H1 (cell line): ENCODE measurements at regions not wholly inside any gene's neighbourhood (a gene's known extent, or its start where the extent isn't known, plus 50 kb on each side); places are given as distances from the start of the nearest gene placed in this dataset.

ENCODE experiments used
- CTCF ChIA-PET: fragments of 300-600 bp; sonication (Branson Sonifier 250); formaldehyde crosslinking; loops from one replicate; lab custom pipeline; 2021; ENCODE audit not compliant: partially characterized antibody; lab: Charles Lee
- POLR2A ChIA-PET: fragments of 300-600 bp; sonication (Branson Sonifier 250); formaldehyde crosslinking; loops from one replicate; lab custom pipeline; 2021; ENCODE audit warnings: inconsistent platforms; ENCODE audit not compliant: partially characterized antibody; lab: Charles Lee
- DNase-seq, 2 experiments: peaks; one replicate each; pipeline versions ENCODE4 v3.0.0 to v3.0.0-alpha.2; 2010 to 2022; ENCODE audit warnings: low spot score in 2 of 2, low read depth in 1 of 2, mixed read lengths in 1 of 2
- FAIRE-seq: peaks from 2 replicates; lab custom pipeline; 2011; peaks lifted over from hg19 to GRCh38; lab: Jason Lieb, UNC
- H2AFZ ChIP-seq: 2 replicates; pipeline ENCODE4 v1.8.1; 2012; ENCODE audit warnings: low read length, inconsistent platforms
- H2AK5ac ChIP-seq: 2 replicates; pipeline ENCODE4 v1.6.1; 2013; ENCODE audit warnings: low read depth, low read length
- H2BK120ac ChIP-seq: replicated peaks from 2 replicates; pipeline ENCODE3; 2013; ENCODE audit warnings: low read depth, low read length, inconsistent platforms
- H2BK12ac ChIP-seq: 2 replicates; pipeline ENCODE4 v1.6.1; 2013; ENCODE audit warnings: low read depth, low read length
- H2BK15ac ChIP-seq: 2 replicates; pipeline ENCODE4 v1.6.1; 2013; ENCODE audit warnings: low read length
- H2BK20ac ChIP-seq: 2 replicates; pipeline ENCODE4 v1.6.1; 2013; ENCODE audit warnings: low read length
- H2BK5ac ChIP-seq: 2 replicates; pipeline ENCODE4 v1.6.1; 2013; ENCODE audit warnings: low read depth, low read length
- H3K14ac ChIP-seq: 2 replicates; pipeline ENCODE4 v1.6.1; 2013; ENCODE audit warnings: inconsistent platforms; ENCODE audit not compliant: insufficient read length
- H3K18ac ChIP-seq: 2 replicates; pipeline ENCODE4 v1.6.1; 2013; ENCODE audit warnings: low read length; ENCODE audit errors: extremely low read depth
- H3K23ac ChIP-seq: 2 replicates; pipeline ENCODE4 v1.6.1; 2013; ENCODE audit warnings: inconsistent platforms; ENCODE audit not compliant: insufficient read length
- H3K23me2 ChIP-seq: 2 replicates; pipeline ENCODE4 v1.6.1; 2013; ENCODE audit warnings: low read depth, low read length
- H3K27ac ChIP-seq: 2 replicates; pipeline ENCODE4 v1.6.1; 2011; ENCODE audit warnings: low read depth, low read length, inconsistent platforms
- H3K27me3 ChIP-seq, 4 experiments: replicated peaks in 1 of 4; 1 replicate in 1 of 4; 2 replicates in 3 of 4; pipeline versions ENCODE4 v1.6.1 to v1.8.1; 2011 to 2013; ENCODE audit warnings: low read length in 3 of 4, mild to moderate bottlenecking in 3 of 4, inconsistent platforms in 2 of 4, mixed read lengths in 2 of 4, moderate library complexity in 1 of 4; ENCODE audit not compliant: control insufficient read depth in 3 of 4, insufficient read depth in 3 of 4; ENCODE audit errors: extremely low read depth in 1 of 4
- H3K36me3 ChIP-seq, 4 experiments: 2 replicates each; pipeline versions ENCODE4 v1.6.1 to v1.8.1; 2011 to 2013; ENCODE audit warnings: mild to moderate bottlenecking in 4 of 4, low read length in 3 of 4, moderate library complexity in 2 of 4, control low read depth in 1 of 4, inconsistent platforms in 1 of 4; ENCODE audit not compliant: insufficient read depth in 4 of 4, control insufficient read depth in 2 of 4
- H3K4ac ChIP-seq: replicated peaks from 2 replicates; pipeline ENCODE3; 2013; ENCODE audit warnings: low read length, low read depth, mixed read lengths, inconsistent platforms; ENCODE audit not compliant: insufficient read length
- H3K4me1 ChIP-seq, 4 experiments: replicated peaks in 1 of 4; 1 replicate in 1 of 4; 2 replicates in 3 of 4; pipeline versions ENCODE4 v1.6.1 to v1.8.1; 2011 to 2013; ENCODE audit warnings: low read length in 3 of 4, inconsistent platforms in 2 of 4, mixed read lengths in 1 of 4; ENCODE audit not compliant: insufficient read depth in 4 of 4, control insufficient read depth in 3 of 4
- H3K4me2 ChIP-seq, 2 experiments: 2 replicates each; pipeline versions ENCODE4 v1.6.1 to v1.8.1; 2011 to 2013; ENCODE audit warnings: low read depth in 2 of 2, low read length in 2 of 2, control low read depth in 1 of 2, inconsistent platforms in 1 of 2, mild to moderate bottlenecking in 1 of 2; ENCODE audit not compliant: insufficient read depth in 1 of 2
- H3K4me3 ChIP-seq, 4 experiments: fragments of 200-600, 300-600 bp in 1 of 4; sonication (generic), shearing (Covaris generic), sonication (Bioruptor Twin) in 1 of 4; 2 replicates each; pipeline versions ENCODE4 v1.5.1 to v1.8.1; 2011 to 2016; ENCODE audit warnings: low read length in 4 of 4, low read depth in 3 of 4, control low read depth in 2 of 4, inconsistent platforms in 2 of 4, mild to moderate bottlenecking in 2 of 4, mixed read lengths in 1 of 4, moderate library complexity in 1 of 4; ENCODE audit not compliant: insufficient read depth in 2 of 4; ENCODE audit errors: extremely low read depth in 1 of 4
- H3K56ac ChIP-seq: replicated peaks from 2 replicates; pipeline ENCODE3; 2013; ENCODE audit warnings: low read depth, mild to moderate bottlenecking, mixed read lengths, low read length, inconsistent platforms; ENCODE audit not compliant: insufficient read length
- H3K79me1 ChIP-seq: 2 replicates; pipeline ENCODE4 v1.6.1; 2013; ENCODE audit warnings: low read depth, low read length, control low read depth
- H3K79me2 ChIP-seq, 2 experiments: 2 replicates each; pipeline versions ENCODE4 v1.6.1 to v1.8.1; 2012 to 2013; ENCODE audit warnings: low read length in 2 of 2, mild to moderate bottlenecking in 2 of 2, inconsistent platforms in 1 of 2; ENCODE audit not compliant: insufficient read depth in 2 of 2, control insufficient read depth in 1 of 2
- H3K9ac ChIP-seq, 4 experiments: replicated peaks in 1 of 4; 1 replicate in 1 of 4; 2 replicates in 3 of 4; pipeline versions ENCODE4 v1.6.1 to v1.8.1; 2011 to 2013; ENCODE audit warnings: low read depth in 3 of 4, low read length in 3 of 4, control low read depth in 2 of 4, mild to moderate bottlenecking in 2 of 4, moderate library complexity in 2 of 4, inconsistent platforms in 1 of 4; ENCODE audit errors: extremely low read depth in 1 of 4
- H3K9me3 ChIP-seq, 2 experiments: 2 replicates each; pipeline versions ENCODE4 v1.6.1 to v1.8.1; 2012 to 2013; ENCODE audit warnings: mild to moderate bottlenecking in 2 of 2, moderate library complexity in 2 of 2, control low read depth in 1 of 2, inconsistent platforms in 1 of 2, low read depth in 1 of 2, low read length in 1 of 2, mixed read lengths in 1 of 2; ENCODE audit not compliant: insufficient read depth in 2 of 2
- H4K20me1 ChIP-seq, 2 experiments: replicated peaks in 1 of 2; 2 replicates each; pipeline versions ENCODE3 to v1.8.1; 2011 to 2013; ENCODE audit warnings: inconsistent platforms in 2 of 2, low read length in 2 of 2, mild to moderate bottlenecking in 1 of 2; ENCODE audit not compliant: insufficient read depth in 2 of 2, control insufficient read depth in 1 of 2
- H4K5ac ChIP-seq: 2 replicates; pipeline ENCODE4 v1.6.1; 2013; ENCODE audit warnings: low read length, low read depth, mixed read lengths, inconsistent platforms; ENCODE audit not compliant: insufficient read length
- H4K8ac ChIP-seq: 2 replicates; pipeline ENCODE4 v1.8.0; 2013; ENCODE audit warnings: mild to moderate bottlenecking, moderate library complexity, low read length, inconsistent platforms; ENCODE audit not compliant: insufficient read depth; ENCODE audit errors: extremely low read depth
- H4K91ac ChIP-seq: replicated peaks from 2 replicates; pipeline ENCODE3; 2013; ENCODE audit warnings: low read length, mixed read lengths, inconsistent platforms; ENCODE audit not compliant: insufficient read length
- ATF3 ChIP-seq: IDR thresholded peaks from 2 replicates; pipeline ENCODE4 v1.6.1; 2011; ENCODE audit warnings: low read depth, mild to moderate bottlenecking, low read length; ENCODE audit not compliant: insufficient read depth
- CBX5 ChIP-seq: fragments of 300-800, 300-1000 bp; sonication (generic); IDR thresholded peaks from 2 replicates; pipeline ENCODE4 v1.7.1; 2016; ENCODE audit warnings: antibody characterized with exemption, low read length, low read depth
- CHD2 ChIP-seq: IDR thresholded peaks from 2 replicates; pipeline ENCODE4 v1.6.1; 2012; ENCODE audit warnings: low read length, improper control_type of control experiment
- CREB1 ChIP-seq: IDR thresholded peaks from 2 replicates; pipeline ENCODE4 v1.6.1; 2012; ENCODE audit warnings: inconsistent platforms
- GTF2F1 ChIP-seq: IDR thresholded peaks from 2 replicates; pipeline ENCODE4 v1.6.1; 2012; ENCODE audit warnings: low read depth, low read length, improper control_type of control experiment, borderline replicate concordance
- MAFK ChIP-seq: IDR thresholded peaks from 2 replicates; pipeline ENCODE4 v1.6.1; 2012; ENCODE audit warnings: low read depth, mild to moderate bottlenecking, improper control_type of control experiment, low read length
- MAX ChIP-seq: IDR thresholded peaks from 2 replicates; pipeline ENCODE4 v1.6.1; 2012; ENCODE audit warnings: inconsistent platforms
- PHF8 ChIP-seq: fragments of 200-600 bp; sonication (generic); conservative IDR thresholded peaks from 2 replicates; pipeline ENCODE4 v1.7.1; 2012; ENCODE audit warnings: low read depth, mild to moderate bottlenecking, inconsistent platforms, low read length, moderate library complexity
- RFX5 ChIP-seq: IDR thresholded peaks from 2 replicates; pipeline ENCODE4 v1.6.1; 2011; ENCODE audit warnings: low read depth, low read length, improper control_type of control experiment, borderline replicate concordance
- RXRA ChIP-seq: IDR thresholded peaks from 2 replicates; pipeline ENCODE4 v1.6.1; 2011; ENCODE audit warnings: low read depth, mild to moderate bottlenecking, low read length, moderate library complexity; ENCODE audit not compliant: insufficient read depth
- SIX5 ChIP-seq: IDR thresholded peaks from 2 replicates; pipeline ENCODE4 v1.6.1; 2011; ENCODE audit warnings: mild to moderate bottlenecking, low read depth, low read length
- TAF1 ChIP-seq: IDR thresholded peaks from 2 replicates; pipeline ENCODE4 v1.6.1; 2011; ENCODE audit warnings: mild to moderate bottlenecking, low read depth, low read length
- TBP ChIP-seq: IDR thresholded peaks from 2 replicates; pipeline ENCODE4 v1.6.1; 2011; ENCODE audit warnings: low read depth, low read length, improper control_type of control experiment
- TEAD4 ChIP-seq: IDR thresholded peaks from 2 replicates; pipeline ENCODE4 v1.6.1; 2012; ENCODE audit warnings: low read depth, low read length, inconsistent platforms, mixed read lengths
- WGBS, 2 experiments: shearing (Covaris generic) in 1 of 2; methylation state at CpG; one replicate each; pipeline versions ENCODE4 v1.1.6 to v1.1.7; 2013 to 2015; ENCODE audit warnings: low lambda C conversion rate in 2 of 2, mixed read lengths in 2 of 2, inconsistent platforms in 1 of 2, low coverage in 1 of 2, missing lambda C conversion rate in 1 of 2; ENCODE audit not compliant: insufficient replicate concordance in 2 of 2, insufficient coverage in 1 of 2, insufficient read length in 1 of 2; ENCODE audit errors: extremely low coverage in 1 of 2, missing lambda C conversion rate in 1 of 2; 5-methylcytosine and 5-hydroxymethylcytosine counted together
- TF ChIP-seq, protein P1 (sequence below): IDR thresholded peaks from 2 replicates; pipeline ENCODE4 v1.6.1; 2012; ENCODE audit warnings: inconsistent platforms

DNA sequence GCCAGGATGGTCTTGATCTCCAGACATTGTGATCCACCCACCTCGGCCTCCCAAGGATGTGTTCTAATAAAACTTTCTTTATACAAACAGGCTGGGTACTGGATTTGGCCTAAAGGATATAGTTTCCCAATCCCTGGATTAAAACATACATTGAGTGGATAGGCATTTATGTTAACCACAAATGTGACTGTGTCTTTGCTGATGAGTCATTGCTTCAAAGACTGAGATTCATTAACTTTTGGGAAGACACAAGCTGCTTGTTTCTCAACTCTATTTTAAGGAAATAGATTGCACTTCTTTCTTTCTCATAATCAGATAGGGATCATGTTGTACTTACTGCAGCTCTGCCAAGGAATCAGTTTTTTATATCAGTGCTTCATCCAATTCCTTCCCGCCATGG, 131.3 kb upstream of the AGA start:
- Histone ChIP-seq H2AFZ (no peak overlapping the region), H3K9me3 (no peaks in the 10 kb centered on the region), H3K23me2 (no peaks in the 10 kb centered on the region), H2BK20ac (no peak overlapping the region), H3K14ac (no peak overlapping the region), H4K91ac (no peak overlapping the region), H3K4me1 (no peaks in the 10 kb centered on the region), H3K18ac (no peak overlapping the region), H2BK120ac (no peak overlapping the region), H4K20me1 (peaks cover 0 to 2% of the 10 kb centered on the region in 2 experiments), H4K8ac (no peak overlapping the region), H3K4me2 (no peak overlapping the region), H4K5ac (no peak overlapping the region), H3K4ac (no peak overlapping the region), H3K23ac (no peak overlapping the region), H3K56ac (no peak overlapping the region), H3K27me3 (no peaks in the 10 kb centered on the region), H3K4me3 (no peak overlapping the region), H2BK5ac (no peak overlapping the region), H3K79me1 (no peaks in the 10 kb centered on the region), H2AK5ac (no peak overlapping the region), H3K9ac (no peak overlapping the region), H3K27ac (no peak overlapping the region), H2BK12ac (no peak overlapping the region), H3K79me2 (no peaks in the 10 kb centered on the region), H2BK15ac (no peak overlapping the region), H3K36me3 (no peaks in the 10 kb centered on the region)
- FAIRE-seq (no peak), DNase-seq (no peak)
- ChIA-PET POLR2A (no interaction called here), CTCF (no interaction called here)
- 89% methylated on average over 2 of the region's 2 CpGs; no CpG with 5 or more reads in 1 of the 2 experiments for WGBS, 2 experiments
- TF ChIP-seq ATF3 (no peak), TBP (no peak), CHD2 (no peak), CREB1 (no peak), RFX5 (no peak), TEAD4 (no peak), MAFK (no peak), RXRA (no peak), GTF2F1 (no peak), PHF8 (no peak), MAX (no peak), CBX5 (no peak), SIX5 (no peak), TAF1 (no peak)
- TF ChIP-seq, protein P1, sequence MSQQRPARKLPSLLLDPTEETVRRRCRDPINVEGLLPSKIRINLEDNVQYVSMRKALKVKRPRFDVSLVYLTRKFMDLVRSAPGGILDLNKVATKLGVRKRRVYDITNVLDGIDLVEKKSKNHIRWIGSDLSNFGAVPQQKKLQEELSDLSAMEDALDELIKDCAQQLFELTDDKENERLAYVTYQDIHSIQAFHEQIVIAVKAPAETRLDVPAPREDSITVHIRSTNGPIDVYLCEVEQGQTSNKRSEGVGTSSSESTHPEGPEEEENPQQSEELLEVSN = no peak
